Ureter (tissue), 1 donor: ENCODE measurements at regions not wholly inside any gene's neighbourhood (a gene's known extent, or its start where the extent isn't known, plus 50 kb on each side); places are given as distances from the start of the nearest gene placed in this dataset.
A peak's percentile ranks its signal among the peaks of the same experiment; 100 is the strongest.

Experiments
- DNase-seq: peaks from one replicate; pipeline ENCODE4 v3.0.0-alpha.2; 2020; ENCODE audit warnings: low spot score
- donor health status: DM: yes; HTN: yes; CAD: no.

DNA sequence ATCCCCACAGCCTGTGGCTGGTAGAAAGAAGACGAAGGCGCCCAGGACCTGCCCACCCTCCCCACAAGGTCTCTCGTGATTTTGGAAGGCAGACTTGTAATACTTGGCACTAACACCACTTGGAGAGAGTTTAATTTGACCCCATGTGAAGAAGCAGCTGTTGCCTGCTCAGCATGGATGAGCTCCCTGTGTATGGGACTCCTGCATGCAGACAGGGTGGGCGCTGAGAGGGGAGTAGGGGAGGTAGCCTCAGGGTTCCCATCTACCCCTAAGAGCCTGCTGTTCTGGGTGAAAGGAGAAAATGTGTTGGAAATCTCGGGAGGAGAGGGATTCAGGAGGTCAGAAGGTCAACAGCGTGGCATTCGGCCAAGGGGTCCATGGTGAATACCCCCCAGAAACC lies 625.9 kb downstream of the TBC1D22A start:
- DNase-seq, result no peak

DNA sequence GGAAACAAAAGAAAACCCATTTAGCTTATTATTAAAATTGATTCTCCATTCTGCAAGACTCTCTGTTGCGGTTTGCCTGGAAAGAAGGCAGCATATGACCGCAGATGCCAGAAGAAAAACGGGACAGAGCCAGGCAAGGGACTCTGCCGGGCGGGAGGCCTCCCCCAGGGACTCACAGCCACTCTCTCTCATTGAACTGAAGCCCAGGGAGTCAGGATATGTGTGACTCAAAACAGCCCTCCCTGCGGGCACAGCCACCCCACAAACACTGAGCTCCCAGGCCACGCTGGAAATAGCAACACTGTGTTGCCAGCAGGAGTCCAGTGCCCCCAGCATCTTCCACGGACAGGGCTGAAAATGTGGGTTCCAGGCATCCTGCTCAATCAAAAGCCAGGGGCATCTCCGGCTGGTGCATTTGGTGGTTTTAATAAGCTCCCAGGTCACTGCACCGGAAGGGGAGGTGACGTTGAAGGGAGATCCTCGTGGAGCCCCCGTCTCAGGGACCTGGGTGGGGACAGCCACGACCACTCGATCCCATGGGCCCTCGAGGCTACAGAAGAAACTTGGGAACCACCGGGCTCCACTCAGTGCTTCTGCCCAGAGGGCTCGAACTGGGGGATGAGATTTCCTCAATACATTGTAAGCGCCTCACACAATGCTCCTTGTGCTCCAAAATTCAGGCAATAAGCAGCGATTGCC lies 624.5 kb downstream of the TBC1D22A start:
- DNase-seq, result no peak

DNA sequence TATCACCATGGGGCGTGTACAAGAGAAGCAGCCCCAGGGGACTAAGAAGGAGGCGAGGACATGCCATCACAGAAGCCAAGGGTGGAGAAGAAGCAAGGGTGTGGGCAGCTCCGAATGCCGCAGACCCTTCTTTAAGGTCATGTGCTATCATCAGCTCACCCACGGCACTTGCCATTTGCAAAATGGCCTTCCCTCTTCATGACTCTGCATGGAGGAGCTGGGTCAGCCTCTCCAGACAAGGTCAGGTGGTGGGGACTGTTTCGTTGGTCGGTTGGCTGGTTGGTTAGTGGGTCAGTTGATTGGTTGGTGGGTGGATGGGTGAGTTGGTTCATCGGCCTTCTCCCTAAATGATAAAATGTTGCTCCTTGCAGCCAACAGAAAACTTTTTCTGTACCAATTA lies 622.5 kb downstream of the TBC1D22A start:
- DNase-seq, result no peak

DNA sequence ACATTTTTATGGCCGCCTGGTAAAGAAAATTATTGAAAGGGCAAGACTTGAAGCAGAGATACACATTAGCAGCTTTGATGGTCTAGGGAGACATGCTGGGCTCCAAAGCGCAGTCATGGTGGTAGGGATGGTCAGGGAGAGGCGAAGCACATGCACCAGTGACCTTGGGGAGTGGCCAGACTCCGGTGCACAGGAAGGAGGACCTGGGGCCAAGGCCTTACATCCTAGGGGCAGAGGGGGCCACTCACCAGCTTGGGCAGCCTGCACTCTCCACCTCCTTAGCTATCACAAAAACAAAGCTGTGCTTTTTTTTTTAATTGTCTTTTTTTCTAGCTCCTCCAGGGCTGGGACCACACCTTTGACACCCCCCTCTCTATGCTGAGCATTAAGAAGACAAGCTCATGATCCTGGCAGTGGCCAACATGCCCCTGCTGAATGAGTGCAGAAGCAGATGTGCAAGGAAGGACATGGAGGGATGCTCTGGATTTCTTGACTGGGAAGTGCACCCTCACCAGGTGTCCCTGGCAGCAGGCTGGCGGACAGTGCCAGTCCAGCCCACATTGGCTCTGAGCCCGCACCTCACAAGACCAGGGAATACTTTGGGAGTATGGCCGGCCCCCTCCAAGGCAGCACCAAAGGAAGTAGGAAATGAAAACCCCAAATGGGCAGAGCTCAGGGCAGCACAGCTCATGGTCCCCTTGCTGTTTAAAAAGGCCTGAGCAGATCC lies 619.9 kb downstream of the TBC1D22A start:
- DNase-seq, result no peak

DNA sequence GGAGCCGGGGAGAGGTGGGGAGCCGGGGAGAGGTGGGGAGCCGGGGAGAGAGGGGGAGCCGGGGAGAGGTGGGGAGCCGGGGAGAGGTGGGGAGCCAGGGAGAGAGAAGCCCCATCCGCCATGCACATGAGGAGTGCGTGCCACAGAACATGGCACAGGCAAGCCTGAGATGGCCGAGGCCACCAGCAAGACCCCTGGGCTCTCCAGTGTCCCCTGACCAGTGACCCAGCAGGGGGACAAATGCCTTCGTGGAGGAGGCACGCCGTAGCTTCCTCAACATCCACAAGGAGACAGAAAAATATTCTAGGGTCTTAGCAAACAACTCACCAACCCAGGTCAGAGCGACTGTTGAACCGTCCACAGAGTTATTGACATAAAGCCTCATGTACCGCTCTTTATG lies 618.8 kb downstream of the TBC1D22A start:
- DNase-seq, result no peak

DNA sequence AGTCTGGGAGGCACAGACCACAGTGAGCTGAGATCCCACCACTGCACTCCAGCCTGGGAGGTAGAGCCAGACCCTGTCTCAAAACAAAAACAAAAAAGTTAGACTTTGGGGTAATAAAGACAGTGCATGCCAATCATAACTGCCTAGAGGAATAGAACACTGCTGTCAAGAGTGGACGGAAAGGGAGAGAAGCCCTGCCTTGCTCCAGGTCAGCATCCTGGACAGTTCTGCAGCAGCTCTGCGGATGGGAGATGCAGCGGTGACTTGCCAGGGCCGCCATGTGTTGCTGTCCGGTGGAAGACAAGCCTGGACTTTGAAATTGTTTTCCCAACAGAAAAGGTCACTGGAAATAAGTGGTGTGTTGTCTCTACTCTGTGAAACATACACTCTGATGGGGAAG lies 618.2 kb downstream of the TBC1D22A start:
- DNase-seq, result no peak

DNA sequence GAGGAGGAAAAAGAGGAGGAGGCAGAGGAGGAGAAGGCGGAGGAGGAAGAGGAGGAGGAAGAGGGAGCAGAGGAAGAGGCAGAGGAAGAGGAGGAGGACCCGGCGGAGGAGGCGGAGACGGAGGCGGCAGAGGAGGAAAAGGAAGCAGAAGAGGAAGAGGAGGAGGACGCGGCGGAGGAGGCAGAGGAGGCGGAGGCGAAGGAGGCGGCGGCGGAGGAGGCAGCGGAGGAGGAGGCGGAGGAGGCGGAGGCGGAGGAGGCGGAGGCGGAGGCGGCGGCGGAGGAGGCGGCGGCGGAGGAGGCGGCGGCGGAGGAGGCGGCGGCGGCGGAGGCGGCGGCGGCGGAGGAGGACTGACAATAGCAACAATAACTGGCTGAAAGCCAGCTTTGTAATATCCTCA lies 616.6 kb downstream of the TBC1D22A start:
- no peak for DNase-seq

DNA sequence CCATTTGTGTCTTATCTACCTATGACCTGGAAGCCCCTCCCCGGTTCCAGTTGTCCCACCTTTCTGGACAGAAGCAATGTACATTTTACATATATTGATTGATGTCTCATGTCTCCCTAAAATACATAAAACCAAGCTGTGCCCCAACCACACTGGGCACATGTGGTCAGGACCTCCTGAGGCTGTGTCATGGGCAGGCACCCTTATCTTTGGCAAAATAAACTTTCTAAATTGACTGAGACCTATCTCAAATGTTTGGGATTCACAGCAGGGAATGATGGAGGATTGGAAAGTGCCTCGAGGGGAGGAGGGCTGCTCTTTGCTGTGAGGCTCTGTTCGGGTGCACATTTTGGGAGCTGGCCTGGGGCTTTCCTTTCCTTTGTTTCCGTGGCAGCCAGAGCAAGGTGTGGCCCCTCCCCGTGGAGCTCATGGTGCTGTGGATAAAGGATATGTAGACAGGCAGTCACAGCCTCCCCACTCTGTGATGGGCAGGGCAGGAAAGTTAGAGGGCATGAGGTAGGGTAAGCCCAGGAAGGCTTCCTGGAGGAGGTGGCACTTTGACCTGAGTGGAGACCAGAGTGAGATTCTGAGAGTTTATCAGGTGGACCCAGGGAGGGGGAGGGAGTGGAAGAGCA lies 615.6 kb downstream of the TBC1D22A start:
- DNase-seq, result no peak

DNA sequence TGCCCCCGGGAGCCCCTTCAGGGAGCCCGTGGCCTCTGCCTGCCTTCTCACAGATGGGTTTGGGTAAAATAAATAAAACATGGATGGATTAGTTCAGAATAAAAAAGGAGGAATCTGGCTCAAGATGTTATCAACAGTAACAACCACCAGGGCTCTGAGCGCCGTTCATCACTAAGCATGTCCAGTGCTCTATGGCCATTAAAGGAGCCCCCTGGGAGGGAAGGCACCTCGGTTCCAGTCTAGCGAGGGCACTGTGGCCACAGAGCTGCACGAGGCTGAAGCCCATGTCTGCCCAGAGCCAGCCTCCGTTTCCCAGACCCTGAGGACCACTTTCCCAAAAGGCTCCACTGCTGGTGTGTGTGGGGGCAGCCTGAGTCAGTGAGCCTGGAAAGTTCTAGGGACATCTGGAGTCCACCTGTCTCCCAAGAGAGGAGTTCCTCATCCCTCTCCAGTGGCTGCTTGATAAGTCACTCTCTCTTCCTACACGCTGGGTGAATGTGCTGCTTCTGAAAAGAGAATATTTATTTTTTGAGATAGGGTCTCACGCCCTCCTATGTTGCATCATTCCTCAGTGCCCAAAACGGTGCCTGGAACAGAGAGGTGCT lies 614.6 kb downstream of the TBC1D22A start:
- DNase-seq, result no peak

DNA sequence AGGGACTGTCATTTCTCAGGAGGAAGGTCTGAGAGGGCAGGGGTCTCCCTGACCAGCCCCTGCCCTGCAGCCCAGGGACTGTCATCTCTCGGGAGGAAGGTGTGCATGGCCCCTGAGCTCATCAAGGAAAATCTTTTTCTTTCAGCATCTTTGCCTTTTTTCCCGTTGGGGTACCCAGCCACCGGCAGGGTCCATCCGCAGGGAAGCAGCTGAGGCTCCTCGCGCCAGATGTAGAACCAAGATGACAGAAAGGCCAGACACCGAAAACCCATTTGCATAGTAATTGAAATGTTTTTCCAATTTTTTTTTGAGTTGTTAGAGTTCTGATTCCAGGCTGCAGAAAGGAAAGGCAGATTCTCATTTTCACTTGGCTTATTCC lies 613.9 kb downstream of the TBC1D22A start:
- DNase-seq, result no peak

DNA sequence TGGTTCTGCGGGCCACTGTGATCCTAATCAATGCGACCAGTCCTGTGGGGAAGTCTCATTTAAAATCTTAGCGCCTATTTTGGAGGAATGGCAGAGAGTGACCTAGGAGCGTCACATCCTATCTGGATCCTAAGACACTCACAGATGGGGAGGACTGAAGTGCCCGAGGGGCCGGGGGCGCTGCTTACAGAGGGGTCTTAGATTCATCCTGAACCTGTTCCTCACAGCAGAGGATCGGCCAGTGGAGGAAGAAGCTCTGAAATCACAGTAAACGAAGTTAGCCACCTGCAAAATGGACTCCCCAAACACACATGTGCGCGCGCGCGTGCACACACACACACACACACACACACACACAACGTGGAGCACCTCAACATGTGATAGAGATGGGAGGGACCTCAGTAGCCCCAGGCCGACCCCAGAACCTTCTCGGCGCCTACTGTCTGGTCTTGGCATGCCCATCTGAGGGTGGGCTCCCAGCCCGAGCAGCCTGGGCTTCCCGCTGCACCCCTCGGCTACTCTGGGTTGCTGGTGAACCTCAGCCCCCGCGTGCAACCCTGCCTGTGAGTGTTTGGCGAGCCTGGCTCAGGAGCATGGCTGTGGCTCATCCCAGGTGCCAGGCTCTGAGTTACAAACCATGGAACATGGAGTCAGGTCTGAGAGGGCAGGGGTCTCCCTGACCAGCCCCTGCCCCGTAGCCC lies 613.3 kb downstream of the TBC1D22A start:
- no peak for DNase-seq

DNA sequence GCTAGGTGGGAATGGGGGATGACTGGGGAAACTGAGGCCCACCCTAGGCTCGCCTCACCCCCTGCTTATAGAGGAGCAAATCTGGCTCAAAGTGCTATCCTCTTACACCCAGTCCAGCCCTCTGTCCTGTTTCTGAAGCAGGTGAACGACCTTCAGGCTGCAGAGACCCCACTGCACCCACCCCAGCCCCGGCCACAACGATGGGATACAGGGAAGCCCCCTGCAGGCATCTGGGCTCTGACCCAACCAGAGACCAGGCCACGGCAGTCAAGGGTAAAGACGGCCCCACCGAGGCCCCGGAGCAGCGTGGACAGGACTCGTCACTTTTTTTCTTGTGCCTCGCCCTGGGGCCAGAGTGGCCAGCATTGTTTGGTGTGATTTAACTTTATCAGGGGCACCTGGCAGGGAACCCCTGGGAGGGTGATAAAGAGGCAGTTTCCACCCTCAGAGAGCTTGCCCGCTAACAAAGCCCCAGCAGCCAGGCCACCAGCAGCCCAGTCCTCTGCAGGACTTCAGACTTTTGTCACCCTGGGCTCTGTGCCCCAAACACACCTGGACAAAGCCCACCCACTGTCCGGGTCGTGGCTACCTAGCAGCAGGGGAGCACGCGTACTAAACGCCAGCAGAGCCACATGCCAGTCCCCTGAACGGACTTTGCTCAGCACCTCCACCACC lies 612.6 kb downstream of the TBC1D22A start:
- DNase-seq, result no peak

DNA sequence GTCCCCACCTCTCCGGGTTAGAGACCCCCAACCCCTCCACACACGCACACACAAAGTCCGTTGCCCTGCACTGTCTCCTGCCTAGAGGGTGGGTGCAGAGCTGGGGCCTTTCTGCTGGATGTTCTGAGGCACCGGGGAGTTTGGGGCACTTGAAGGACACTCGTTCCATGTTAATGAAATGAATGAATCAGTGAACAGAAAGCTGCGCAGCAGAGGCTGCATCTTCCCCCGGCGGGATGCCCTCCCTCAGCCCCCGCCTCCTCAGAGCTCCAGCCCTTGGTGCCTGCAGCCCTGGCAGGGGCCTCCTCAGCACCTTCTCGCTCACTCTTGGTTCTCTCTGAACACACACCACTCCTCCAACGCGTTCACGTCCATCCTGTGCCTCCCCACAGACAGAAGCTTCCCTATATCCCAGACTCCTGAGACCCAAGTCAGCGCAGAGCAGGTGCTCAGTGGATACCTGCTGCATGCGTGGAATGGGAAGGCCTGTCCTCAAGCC lies 611.9 kb downstream of the TBC1D22A start:
- DNase-seq, result no peak

DNA sequence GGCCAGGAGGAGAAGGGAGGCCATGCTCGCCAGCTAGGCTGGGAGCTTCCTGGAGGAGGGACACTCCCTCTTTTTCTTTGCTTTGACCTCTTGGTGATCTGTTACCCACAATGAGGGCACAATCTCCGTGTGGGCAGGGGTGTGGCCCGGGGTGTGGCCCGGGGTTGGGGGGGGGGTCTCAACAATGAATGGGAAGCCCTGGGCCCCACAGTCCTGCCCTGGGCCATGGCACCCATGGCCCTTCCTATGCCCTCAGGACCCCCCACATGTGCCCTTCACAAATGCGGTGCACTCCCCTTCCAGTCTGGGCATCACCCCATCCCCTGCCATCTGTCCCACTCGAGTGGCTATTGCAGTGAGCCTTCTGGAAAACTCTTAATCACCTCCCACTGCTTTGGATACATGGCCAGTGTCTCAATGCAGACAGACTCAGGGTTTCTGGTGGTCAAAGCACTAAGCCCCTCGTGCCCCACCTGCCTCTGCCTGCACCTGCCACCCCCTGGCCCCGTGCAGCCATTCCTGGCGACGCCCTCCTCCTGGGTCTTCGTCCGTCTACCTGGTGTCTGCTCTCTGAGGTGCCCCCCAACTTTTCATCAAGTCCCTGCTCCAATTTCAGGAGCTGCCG lies 611.3 kb downstream of the TBC1D22A start:
- DNase-seq, result peak; percentile 31

DNA sequence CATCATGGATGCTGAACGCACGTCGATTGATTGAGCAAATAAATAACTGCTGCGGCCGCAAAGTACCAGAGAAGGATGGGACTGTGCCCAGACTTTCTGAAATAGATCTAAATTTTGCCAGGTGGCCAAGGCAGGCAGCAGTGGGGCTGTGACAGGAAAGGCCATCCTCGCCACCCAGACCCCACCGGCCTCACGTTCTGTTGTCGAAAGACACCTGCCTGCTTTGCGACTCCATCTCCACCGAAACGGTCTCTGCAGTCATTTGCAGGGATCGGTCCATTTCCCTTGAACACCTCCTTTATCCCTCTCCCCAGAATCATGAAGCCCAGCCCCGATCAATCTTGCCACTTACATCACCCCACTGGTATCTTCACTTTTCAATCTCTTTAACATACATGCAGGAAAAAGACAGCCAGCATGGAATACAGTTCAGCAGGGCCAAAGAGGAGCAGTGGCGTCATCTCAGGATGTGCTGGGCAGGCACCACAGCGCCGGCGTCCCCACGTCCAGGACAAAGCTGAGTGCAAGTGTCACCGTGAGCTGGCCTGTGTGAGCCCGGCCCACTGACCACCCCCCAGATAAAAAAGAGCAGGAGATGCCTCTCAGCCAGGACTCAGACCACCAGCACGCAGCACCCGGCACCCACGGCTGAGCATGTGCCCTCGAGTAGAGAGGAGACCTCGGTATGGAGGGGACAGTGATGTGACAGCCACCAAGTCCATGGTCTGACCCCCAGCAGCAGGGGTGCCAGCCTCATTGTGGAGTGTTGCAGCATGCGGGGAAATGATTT lies 610.3 kb downstream of the TBC1D22A start:
- DNase-seq, result peak; percentile 29

DNA sequence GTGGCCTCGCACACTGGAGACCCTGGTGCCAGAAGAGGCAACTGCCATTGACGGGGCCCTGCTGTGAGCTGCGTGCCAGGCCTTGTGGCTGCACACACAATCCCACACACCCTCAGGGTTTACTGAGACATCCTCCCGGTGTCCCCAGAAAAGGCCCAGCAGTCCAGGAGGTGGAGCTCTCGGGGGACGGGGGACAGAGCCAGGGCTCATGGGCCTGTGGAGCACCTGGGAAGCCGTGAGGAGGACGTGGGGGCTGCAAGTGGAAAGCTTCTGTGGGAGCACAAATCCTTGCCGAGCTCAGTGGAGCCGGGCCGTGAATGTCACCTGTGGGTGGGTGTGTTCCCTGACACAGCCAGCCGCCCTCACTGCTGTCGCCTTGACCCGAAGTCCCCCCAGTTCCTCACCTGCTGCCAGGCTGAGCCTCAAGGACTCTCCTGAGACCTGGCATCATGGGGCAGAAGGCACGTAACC lies 609.7 kb downstream of the TBC1D22A start:
- DNase-seq, result peak; percentile 27

DNA sequence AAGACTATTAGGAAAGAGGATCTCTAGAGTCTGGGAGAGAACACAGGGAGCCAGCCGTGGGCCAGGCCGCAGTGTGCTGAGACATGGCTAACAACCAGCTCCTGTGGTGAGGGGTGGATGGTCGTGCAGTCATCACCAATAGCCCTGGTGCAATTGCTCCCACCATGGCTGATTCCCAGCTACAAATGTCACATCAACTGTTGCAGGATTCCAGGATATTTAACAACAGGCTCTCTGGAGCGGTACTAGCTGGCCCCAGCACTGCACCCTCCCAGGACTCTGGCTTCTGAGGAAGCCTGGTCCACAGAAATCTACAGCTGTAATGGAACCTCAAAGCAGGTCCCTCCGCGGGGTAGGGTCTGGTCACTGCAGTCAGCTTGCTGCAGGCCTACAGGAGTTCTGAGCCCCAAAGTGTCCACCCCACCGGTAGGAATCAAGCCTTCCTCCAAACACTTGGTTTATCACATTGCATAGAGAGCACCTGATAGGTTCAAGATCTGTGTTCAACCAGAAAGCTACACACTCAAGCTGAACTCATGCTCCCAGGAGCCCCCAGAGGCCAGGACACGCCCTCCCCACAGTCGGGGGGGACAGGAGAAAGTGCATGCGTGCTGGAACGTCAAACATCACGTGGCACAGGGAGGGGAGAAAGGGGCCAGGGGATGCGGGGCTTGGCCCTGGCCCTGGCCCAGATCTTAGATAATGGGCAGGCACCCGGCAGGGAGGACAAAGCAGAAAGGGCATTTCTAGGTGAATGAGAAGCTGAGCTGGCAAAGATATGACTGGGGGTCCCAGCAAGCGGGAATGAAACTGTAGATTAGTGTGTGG lies 609.0 kb downstream of the TBC1D22A start:
- peak; percentile 29 for DNase-seq

DNA sequence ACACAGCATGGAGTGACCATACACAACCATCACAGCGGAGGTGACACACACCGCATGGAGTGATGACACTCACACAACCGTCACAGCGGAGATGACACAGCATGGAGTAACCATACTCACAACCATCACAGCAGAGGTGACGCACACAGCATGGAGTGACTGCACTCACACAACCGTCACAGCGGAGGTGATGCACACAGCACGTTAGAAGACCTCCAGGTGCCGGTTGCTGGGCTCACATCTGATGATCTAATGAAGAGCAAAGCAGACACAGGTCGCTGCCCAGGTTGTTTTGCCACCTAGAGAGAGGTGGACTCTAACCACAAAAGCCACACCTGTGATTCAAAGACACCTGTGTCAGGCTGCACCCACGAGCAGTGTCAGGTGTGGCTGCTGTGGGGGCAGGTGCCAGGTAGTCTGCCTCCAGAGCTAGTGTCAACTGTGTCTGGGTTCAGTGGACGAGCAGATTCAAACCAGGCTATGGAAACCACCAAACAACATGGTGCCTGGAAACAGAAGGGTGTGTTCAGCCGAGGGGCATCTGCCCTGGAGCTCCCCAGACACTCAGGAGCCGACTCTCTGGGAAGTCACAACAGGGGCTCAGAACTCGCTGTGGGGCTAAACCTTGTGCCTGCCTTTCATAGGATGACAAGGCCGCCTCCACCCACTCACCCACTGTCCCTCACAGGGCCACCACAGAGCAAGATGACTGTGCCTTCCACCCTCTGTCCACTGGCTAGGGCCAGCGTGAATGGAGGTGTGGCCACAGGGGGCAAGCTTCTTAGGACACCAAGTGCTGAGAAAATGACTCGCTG lies 608.2 kb downstream of the TBC1D22A start:
- DNase-seq, result peak; percentile 29
